CD4-positive, alpha-beta T cell treated with Interleukin-10 for 1 hour (primary cell): ENCODE measurements at regions not wholly inside any gene's neighbourhood (a gene's known extent, or its start where the extent isn't known, plus 50 kb on each side); places are given as distances from the start of the nearest gene placed in this dataset.

Experiments used
- DNase-seq: peaks from one replicate; pipeline ENCODE4 v3.0.0-alpha.2; 2020

- DNase-seq = peak; percentile 39
These were observed 112.1 kb downstream of the ZIC5 start for GRCh38 chr13:99859178-99860177.

- no peak for DNase-seq
These were observed 113.8 kb downstream of the ZIC5 start for GRCh38 chr13:99857738-99858137.

DNA sequence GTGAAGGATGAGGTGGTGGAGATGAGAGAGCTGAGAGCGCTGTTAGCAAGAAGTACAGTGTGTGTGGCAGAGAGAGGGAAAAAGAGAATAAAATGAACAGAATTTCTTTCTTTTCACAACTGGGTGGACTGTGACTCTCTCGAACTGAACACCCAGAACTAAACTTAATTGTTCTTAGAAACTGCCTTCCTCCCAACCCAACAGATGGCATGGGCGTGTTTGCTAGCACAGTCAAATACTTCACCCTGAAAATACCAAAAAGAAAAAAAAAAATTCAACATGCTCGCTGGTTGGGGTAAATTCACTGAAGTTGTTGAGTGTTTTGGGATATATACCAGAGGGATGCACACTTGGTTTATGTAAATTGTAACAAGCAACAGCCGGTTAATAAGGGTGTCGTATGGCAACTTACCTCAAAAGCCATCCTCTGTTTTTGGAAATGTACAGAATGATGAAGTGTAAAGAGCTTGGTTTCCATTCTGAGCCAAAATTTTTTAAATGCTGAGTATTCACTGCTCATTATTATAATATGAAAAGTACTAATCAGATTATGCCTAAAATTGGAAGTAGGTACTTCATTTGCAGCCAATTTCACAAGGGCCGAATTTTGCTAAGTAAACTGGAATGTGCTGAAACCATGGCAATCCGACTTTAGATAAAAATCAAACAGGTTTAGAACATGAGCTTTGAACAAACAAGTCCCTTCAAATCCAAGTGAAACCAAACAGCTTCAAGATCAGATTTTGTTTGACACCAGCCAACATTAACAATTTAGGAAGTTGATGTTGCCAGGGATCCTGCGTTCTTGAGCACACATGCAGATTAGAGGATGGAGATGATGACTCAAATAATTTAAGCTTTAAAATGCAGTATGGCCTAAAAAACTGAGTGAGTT, 115.8 kb downstream of the ZIC5 start:
- no peak for DNase-seq

GRCh38 chr13:99854366-99854765, 117.2 kb downstream of the ZIC5 start:
- DNase-seq = no peak

DNA sequence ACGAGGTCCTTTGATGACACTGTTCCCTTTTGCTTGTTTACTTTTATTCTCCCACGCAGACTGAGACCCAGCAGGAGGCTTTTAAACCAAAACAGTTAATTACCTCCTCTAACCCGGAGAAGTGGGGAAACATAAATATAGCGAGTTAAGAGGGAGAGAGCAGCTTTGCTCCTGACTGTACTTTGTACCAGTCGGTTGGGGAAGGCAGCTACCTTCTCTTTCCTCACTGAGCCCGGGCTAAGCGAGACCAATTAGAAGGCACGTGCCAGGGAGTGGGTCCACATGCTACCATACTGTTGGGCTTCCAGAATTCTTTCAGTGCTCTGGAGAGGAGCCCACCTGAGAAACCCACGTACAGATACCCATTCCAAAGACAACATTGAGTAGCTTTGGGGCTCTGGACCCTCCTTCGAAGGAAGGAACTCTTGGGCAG, 124.2 kb downstream of the ZIC5 start:
- no peak for DNase-seq

DNA sequence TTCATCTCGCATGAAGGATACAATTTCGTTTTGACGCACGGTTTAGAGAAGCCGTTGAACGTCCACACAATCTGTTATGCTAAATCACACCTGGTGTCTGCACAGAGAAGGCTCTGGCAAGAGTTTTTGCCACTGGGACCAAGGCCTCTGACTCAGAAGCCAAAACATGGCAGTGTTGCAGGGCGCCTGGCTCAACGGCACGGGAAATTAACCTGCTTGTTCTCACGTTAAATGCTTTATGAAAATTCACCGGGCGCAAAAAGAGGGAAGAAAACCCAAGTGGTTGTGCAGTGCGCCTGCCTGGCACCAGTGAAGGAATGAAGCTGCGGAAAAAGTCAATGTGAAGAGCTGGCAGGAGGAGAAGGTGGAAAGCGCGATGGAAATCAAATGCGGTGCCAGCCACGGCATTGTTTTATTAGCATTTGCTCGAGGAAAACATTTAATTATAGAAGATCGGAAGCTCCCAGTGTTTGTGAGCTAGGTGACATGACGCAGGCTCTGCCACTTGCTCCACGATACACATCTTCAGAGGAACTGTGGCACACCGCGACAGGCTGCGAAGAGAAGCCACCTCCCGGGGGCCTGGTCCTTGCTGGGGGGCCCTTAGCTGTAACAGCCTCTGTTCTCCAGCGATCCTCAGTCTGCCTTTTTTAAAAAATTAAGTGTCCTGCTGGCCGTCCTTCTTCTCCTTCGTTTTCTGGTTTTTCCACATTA, 126.2 kb downstream of the ZIC5 start:
- no peak for DNase-seq

GRCh38 chr13:99844421-99844820, 127.1 kb downstream of the ZIC5 start:
- DNase-seq = no peak

DNA sequence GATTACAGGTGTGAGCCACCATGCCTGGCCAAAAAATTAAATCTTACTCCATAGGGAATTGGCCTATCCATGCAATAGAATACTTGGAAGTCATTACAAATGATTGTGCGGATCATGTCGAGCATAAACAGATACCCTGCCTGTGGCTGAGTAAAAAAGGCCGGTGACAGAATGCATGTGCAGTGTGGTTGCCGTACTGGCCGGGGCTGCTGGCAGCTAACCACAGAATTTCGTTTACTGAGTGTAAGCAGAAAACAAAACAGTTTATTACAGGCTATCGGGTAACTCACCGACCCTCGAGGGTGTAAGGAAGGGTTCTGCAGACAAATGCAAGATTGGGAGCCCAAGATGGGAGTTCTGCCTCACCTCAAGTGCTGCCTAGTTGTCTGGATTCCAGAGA, 127.7 kb downstream of the ZIC5 start:
- no peak for DNase-seq

DNA sequence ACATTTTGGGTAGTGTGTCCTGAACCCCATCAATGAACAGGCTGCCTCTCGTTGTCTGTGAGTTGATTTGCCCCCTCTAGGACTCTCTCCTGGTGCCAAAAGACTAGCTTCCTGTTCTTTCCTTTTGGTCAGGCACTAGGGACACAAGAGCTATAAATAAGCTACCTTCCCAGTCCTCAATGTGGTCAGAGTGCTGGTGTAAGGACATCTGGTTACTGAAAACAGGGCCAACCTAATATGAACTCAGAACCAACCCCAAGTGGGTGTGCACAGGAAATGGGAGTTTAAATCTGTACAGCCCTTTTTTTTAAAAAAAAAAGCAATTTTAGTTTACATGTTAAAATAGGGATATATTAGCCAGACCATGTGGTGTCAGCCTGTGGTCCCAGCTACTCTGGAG, 129.2 kb downstream of the ZIC5 start:
- DNase-seq = no peak

- DNase-seq = no peak
These were observed 135.3 kb downstream of the ZIC5 start for GRCh38 chr13:99836291-99836690.

- no peak for DNase-seq
These were observed 136.1 kb downstream of the ZIC5 start for GRCh38 chr13:99835442-99835841.

DNA sequence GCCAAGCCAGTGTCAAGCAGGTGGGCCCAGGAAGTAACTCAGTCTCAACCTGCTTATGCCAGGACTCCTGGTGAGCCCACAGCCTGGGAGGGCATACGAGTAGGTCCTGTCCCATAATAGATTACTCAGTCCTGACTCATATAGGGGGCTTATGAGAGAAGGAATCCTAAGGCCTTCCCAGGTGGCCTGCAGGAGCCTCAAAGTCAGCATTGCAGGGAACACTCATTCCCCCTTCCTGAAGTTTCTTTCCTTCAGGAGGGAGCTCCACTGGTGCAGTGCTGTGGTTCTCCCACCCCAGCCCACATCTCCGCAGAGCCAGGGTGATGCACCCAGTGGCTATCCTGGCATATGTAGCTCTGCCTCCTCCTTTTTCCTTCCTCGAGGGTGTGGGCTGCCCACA, 137.3 kb downstream of the ZIC5 start:
- DNase-seq = no peak

DNA sequence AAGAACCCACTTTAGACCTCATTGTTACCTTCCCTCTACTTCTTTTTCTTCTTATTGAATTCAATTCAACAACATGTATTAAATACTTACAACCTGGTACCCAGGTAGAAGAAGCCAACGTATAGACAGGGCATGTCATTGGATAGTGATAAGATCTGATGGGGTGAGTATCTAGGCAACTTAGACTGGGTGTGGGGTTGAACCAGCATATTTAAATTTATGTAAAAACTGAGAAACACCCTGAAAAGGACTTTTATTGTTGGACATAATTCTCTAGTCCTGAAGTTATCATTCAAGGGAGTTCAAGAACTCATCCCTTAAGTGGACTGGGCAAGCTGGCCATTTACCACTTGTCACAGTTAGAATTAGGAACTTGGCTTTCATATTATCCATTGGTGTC, 139.2 kb downstream of the ZIC5 start:
- DNase-seq = no peak

DNA sequence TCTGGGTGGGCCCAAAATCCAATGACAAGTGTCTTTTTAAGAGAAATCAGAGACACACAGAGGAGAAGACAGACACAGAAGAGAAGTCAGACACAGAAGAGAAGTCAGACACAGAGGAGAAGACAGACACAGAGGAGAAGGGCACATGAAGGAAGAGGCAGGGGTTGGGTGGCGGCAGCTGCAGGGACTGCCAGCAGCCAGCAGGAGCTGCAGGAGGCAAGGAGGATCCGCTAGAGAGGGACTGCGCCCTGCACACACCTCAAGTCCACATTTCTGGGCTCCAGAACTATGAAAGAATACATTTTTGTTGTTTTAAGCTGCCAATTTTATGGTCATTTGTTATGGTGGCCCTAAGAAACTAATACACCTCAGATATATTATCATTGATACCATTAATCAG, 140.6 kb downstream of the ZIC5 start:
- DNase-seq = no peak

DNA sequence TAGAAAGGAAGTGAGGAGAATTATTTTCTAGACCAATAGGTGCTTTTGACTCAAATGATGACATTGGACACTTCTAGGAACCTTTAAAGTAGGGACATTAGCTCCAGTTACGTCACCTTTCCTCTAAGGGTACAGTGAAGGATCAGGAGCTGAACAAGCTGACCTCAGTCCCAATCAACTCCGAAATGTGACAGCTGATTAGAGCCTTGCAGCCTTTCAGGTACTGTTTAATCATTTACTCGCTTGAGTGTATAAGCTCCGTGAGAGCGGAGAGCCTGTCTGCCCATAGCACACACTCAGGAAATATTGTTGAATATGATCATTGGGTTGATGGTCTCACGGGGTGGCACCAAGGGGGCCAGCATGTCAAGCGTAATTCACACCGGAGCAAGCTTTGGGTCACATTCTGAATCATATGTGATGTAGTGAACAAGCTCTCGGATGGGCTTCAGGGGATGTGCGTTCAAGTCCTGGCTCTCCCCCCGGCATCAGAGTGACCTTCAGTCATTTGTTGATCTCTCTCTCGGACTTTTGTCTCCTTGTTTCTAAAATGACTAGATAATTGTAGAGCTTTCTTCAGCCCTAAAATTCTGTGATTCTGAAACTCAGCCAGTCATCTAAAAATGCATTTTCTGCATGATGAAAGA, 141.9 kb downstream of the ZIC5 start:
- DNase-seq = no peak

DNA sequence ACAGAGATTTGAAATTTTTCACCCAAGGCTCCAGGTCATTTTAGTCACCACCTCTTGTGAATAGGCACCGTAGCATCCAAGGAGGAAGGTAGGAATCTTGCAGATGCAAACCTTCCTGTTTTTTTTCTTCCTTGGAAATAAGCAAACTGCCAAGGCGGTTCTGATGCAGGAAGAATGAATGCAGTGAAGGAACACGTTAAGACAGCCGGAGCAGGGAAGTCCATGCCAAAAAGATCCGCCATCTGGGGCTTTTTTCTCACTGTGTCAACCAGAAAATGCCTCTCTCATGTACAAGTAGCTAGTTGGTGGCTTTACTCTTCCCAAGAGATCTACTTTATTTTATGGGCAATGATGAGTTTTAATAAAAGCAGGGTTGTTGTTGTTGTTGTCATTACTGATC, 142.4 kb downstream of the ZIC5 start:
- no peak for DNase-seq

- no peak for DNase-seq
These were observed 142.8 kb downstream of the ZIC5 start for GRCh38 chr13:99828735-99829134.

DNA sequence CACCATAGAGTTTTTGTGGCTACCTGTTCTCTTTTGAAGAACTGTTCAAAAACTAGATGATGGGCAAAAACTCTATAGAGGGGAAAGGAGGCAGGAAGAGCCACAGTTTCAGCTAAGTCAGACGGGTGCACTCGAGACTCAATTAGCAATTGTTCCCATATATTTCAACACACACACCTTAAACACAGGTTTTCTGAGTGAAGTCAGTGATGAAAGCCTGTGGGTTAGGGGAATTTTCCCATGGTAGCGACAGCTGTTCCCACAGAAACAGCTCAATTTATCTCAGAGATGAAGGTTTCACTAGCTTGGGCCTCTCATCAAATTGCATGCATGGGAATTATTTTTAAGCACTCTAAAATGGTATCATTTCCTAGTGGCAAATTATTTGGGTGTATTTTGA, 143.4 kb downstream of the ZIC5 start:
- no peak for DNase-seq

DNA sequence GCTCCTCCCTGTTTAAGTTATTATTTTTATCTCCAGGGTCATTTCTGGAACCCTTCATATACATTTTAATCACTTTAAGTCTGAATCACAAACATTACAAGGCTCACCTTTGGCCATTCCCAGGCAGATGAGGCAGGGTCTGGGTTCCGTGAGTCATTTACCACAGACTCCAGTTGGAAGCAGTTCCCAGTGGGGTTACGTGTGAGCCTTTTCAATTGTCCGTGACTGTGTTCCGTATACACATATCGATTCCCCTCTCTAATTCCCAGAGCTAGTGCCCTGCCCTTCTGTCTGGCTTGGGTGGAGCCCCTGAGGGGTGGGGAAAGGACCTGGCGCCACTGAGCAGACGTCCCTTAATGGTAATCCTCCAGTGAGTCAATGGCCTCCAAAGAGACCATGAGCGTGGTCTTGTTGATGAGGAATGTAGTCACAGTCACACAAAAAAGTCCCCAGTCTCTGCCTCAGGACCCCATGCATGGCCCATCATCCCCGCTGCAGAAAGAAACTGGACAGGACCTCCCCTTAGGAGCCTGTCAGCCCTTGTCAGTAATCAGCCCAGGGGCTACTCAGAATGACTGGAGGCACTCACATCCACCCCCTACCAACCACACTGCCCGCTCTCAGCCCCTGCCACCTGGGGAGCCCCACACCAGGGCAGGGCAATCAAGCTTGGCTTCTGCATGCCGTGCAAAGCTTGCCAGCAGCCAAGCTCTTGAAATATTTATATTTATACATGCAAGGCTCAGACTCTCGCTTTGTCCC, 144.4 kb downstream of the ZIC5 start:
- no peak for DNase-seq

DNA sequence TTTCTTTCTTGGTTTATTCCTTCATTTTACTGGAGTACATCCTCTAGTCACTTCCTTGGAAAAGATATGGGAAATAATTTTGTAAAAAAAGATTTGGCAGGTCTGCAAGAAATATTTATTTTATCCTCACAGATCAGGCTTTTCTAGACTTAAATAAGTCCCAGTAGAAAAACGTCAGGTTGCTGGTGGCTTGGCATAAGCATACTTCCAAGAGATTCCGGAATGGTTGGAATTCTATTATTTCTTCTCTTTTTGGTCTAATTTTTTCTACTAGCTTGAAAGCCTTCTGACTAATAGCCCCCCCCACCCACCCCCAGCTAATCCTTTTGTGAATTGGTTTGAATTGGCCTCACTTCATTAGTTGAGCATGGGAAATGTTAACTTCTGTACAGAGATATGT, 147.6 kb downstream of the ZIC5 start:
- DNase-seq = no peak

- DNase-seq = no peak
These were observed 148.7 kb downstream of the ZIC5 start for GRCh38 chr13:99822820-99823219.

DNA sequence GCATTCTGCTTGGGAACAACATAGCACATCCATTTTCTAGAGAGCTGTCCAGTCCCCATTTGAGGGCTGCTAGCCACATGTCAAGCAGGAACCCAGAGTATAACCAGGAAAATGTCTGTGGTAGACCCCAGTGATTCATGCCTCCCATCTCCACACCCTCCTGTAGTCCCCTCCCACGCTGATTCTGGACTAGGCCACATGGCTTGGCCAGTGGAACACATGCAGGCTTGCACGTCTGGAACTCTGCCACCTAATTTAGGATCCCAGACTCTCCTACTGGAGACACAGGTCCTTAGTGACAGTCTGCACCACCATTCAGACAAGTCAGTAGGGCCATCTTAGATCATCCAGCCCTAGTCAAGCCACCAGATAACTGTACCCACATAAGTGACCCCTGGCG, 149.8 kb downstream of the ZIC5 start:
- no peak for DNase-seq
